NCI-H526 treated with DMSO at 0.1 percent for 48 hours (cell line): ENCODE measurements at regions not wholly inside any gene's neighbourhood (a gene's known extent, or its start where the extent isn't known, plus 50 kb on each side); places are given as distances from the start of the nearest gene placed in this dataset.
"Not testable (repeated sequence)": the region's sequence is repeated elsewhere in the genome, so short reads cannot be mapped to it uniquely, and the experiment has no call there.

Experiments used
- DNase-seq: peaks from one replicate; lab custom pipeline; 2025; lab: John Stamatoyannopoulos, UW

GRCh38 chr2:7094231-7094741, 177.1 kb downstream of the RNF144A start:
- no peak for DNase-seq

GRCh38 chr2:7096726-7097352, 179.6 kb downstream of the RNF144A start:
- no peak for DNase-seq

GRCh38 chr2:7097353-7097895, 180.2 kb downstream of the RNF144A start:
- DNase-seq: peak; percentile 72

- DNase-seq: no peak
These were observed 181.6 kb downstream of the RNF144A start for GRCh38 chr2:7098816-7099215.

GRCh38 chr2:7099687-7100086, 182.5 kb downstream of the RNF144A start:
- not testable (repeated sequence) for DNase-seq

GRCh38 chr2:7102826-7103225, 185.6 kb downstream of the RNF144A start:
- no peak for DNase-seq

GRCh38 chr2:7108792-7109532, 191.8 kb downstream of the RNF144A start:
- DNase-seq: no peak

GRCh38 chr2:7109533-7109885, 192.3 kb downstream of the RNF144A start:
- DNase-seq: no peak

GRCh38 chr2:7111626-7112025, 194.4 kb downstream of the RNF144A start:
- DNase-seq: no peak

- DNase-seq: no peak
These were observed 198.2 kb downstream of the RNF144A start for GRCh38 chr2:7115364-7115763.

- no peak for DNase-seq
These were observed 198.7 kb downstream of the RNF144A start for GRCh38 chr2:7115906-7116305.

GRCh38 chr2:7116511-7116910, 199.3 kb downstream of the RNF144A start:
- no peak for DNase-seq

- DNase-seq: no peak
These were observed 199.9 kb downstream of the RNF144A start for GRCh38 chr2:7117076-7117475.

- no peak for DNase-seq
These were observed 201.5 kb downstream of the RNF144A start for GRCh38 chr2:7118606-7119131.

GRCh38 chr2:7119132-7119835, 202.1 kb downstream of the RNF144A start:
- no peak for DNase-seq

- DNase-seq: no peak
These were observed 204.6 kb downstream of the RNF144A start for GRCh38 chr2:7121851-7122250.

- DNase-seq: no peak
These were observed 209.9 kb downstream of the RNF144A start for GRCh38 chr2:7127156-7127555.

- no peak for DNase-seq
These were observed 210.5 kb downstream of the RNF144A start for GRCh38 chr2:7127687-7128086.

- no peak for DNase-seq
These were observed 214.0 kb downstream of the RNF144A start for GRCh38 chr2:7131261-7131660.

- DNase-seq: no peak
These were observed 215.5 kb downstream of the RNF144A start for GRCh38 chr2:7132753-7133152.

GRCh38 chr2:7133521-7133920, 216.3 kb downstream of the RNF144A start:
- DNase-seq: no peak

GRCh38 chr2:7140306-7140705, 223.1 kb downstream of the RNF144A start:
- DNase-seq: no peak
